GM12874 (cell line): ENCODE measurements at regions not wholly inside any gene's neighbourhood (a gene's known extent, or its start where the extent isn't known, plus 50 kb on each side); places are given as distances from the start of the nearest gene placed in this dataset.

Experiments used
- TF ChIP-seq, protein P1 (sequence below): IDR thresholded peaks from 2 replicates; pipeline ENCODE4 v1.5.1; 2011; ENCODE audit warnings: low read depth, mild to moderate bottlenecking, control low read depth, low read length, moderate library complexity; ENCODE audit not compliant: insufficient read depth

DNA sequence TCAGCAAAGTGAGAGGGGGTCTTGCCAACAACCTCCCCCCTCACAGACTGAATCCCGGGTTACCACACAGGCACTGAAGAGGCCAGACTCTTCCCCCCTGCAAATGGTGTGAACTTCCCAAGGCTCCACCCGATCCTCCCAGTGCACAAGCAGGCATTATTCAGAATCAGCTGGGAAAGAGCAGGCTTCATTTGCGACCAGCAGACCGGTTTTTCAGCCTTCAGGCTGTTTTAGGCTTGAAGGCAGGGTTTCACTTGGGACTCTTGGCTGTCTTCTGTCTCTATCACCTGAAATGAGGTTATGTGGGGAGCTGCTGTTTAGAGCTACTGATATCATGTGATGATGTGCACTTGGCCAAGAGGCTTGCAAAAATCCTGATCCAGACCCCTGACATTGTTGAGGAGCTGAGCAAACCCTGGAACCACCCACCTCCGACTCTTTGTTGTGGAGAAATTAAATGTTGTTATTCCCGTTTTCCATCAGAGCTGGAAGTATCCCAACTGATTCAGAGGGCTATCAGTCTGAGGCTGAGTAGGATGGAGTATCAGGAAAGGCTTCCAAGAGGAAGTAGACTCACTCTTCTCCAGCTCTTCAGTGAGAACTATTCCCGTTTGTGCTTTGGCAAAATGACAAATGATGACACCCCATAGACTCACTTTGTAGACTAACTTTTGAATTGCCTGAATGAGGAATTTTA lies 63.3 kb upstream of the ZFR start:
- TF ChIP-seq, protein P1, sequence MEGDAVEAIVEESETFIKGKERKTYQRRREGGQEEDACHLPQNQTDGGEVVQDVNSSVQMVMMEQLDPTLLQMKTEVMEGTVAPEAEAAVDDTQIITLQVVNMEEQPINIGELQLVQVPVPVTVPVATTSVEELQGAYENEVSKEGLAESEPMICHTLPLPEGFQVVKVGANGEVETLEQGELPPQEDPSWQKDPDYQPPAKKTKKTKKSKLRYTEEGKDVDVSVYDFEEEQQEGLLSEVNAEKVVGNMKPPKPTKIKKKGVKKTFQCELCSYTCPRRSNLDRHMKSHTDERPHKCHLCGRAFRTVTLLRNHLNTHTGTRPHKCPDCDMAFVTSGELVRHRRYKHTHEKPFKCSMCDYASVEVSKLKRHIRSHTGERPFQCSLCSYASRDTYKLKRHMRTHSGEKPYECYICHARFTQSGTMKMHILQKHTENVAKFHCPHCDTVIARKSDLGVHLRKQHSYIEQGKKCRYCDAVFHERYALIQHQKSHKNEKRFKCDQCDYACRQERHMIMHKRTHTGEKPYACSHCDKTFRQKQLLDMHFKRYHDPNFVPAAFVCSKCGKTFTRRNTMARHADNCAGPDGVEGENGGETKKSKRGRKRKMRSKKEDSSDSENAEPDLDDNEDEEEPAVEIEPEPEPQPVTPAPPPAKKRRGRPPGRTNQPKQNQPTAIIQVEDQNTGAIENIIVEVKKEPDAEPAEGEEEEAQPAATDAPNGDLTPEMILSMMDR, result no peak

DNA sequence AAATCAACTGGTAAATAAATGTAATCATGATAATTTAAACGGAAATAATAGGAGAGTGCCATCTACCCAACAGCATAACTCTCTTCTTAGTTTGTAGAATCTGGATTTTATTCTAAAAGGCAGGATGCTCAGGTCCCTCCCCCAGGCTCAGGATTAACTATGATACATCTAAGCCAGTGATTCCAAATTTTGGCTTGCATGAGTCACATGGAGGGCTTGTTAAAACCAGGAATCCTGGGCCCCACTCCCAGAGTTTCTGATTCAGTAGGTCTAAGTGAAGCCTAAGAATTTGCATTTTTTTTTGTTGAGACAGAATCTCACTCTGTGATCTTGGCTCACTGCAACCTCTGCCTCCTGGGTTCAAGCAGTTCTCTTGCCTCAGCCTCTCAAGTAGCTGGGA lies 62.3 kb upstream of the ZFR start:
- TF ChIP-seq, protein P1, result no peak

DNA sequence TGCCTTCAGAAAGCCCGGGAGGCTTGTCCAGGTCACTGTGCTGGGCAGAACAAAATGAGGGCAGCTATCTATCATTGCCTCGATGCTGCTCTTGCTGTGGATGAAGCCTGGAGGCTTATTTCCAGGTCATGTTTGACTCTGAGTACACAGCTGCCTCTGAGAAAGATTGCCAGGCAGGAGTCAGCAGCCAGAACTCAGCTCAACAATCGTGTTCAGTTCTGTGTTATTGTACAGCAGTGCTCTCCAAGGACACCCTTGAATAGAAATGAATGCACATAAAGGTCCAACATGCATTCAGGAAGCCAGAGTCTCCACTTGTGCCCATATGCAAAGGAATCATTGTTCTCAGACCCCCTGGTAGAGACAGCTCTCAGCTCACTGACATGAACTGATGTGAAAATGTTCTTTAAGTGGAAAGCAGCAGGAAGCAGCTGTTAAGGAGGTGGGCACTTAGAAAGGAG lies 61.7 kb upstream of the ZFR start:
- TF ChIP-seq, protein P1, result no peak

DNA sequence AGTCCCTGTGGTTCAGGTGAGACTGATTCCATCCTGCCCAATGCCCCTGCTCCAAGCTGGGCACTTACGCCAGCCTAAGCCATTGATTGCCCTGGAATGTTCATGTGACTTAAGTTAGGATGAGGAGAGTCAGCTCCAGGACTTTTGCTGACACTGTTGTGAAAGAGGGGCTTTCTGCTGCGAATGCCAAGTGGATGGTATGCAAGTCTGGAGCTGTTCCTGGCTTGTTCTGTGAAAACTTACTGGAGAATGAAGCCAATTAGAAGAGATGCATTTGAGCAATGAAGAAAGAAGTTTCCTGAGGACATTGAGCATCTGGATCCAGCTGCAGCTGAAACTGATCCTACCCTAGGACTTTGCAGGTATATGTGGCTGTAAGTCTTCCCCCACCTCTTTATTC lies 61.2 kb upstream of the ZFR start:
- TF ChIP-seq, protein P1, result no peak

DNA sequence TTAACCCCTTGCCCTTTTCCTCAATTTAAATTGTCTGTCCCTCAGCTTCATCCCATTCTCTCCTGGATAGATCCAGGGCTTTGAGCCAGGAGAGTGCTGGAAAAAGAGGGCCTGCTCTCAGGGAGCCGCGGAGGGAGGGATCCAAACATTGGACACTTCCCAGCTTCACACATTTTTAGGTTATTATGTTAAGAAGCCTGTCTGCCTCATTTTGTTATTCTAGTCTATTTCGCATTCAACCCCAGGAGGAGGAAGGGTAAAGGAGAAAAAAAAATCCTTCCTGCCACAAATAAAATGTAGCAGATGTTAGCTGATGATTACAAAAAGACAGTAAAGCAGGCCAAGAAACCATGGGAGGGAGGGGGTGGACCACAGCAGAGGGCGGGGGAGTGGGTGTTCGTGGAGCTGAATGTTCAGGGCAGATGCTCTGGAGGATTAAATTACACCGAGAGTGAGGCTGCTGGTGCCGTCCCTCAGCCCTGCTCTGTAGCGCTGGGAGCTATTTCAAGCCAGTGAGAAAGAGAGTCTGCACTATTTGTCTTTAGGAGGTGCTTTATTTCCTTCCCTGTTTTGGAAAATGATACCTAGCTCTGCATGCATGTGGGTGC lies 60.6 kb upstream of the ZFR start:
- TF ChIP-seq, protein P1, result no peak

DNA sequence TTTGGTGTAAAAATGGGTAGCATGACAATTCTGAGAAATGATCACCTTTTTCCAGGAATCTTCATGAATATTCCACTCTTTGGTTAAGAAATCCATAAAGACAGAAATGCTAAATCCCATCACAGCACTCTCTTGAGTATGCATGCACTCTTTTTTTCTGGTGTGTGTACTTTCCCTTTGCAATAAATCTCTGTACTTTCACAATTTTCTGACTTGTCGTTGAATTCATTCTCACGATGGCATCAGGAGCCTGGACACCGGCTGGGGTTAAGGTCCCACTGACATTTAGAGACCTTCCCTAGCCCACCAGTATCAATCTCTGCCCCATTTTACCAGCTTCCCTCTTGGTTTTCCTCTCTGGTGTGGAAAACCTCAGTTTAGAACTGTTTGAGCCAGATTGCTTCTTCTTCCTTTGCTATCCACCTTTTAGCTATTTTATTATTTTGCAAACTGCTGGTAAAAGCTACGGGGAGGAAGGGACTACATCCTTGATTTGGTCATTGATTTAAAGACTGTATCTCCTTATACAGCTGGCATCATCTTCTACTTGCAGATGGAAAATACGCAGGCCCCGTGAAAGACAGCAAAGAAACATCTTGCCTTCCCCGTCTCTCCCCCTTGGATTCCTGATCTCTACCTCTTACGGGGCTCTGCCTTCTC lies 59.9 kb upstream of the ZFR start:
- TF ChIP-seq, protein P1, result no peak

DNA sequence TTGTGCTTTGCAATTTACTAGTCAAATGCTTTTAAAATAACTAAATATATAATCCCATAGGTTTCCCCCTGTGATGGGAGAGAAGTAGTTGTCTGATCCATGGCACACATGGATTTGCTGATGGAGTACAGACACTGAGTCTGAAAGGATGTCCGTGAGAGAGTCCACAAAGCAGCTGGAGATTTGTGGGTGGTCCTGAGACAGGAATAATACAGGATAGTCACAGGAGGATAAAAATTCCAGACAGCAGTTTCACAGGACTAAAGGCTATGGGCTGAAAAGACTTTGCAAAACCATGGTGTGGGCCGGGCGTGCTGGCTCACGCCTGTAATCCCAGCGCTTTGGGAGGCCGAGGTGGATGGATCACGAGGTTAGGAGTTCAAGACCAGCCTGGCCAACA lies 58.7 kb upstream of the ZFR start:
- TF ChIP-seq, protein P1, result no peak
